M059J (cell line): ENCODE measurements at regions not wholly inside any gene's neighbourhood (a gene's known extent, or its start where the extent isn't known, plus 50 kb on each side); places are given as distances from the start of the nearest gene placed in this dataset.

ENCODE experiments used
- DNase-seq: peaks from one replicate; pipeline ENCODE4 v3.0.0-alpha.2; 2012; ENCODE audit warnings: low read depth

DNA sequence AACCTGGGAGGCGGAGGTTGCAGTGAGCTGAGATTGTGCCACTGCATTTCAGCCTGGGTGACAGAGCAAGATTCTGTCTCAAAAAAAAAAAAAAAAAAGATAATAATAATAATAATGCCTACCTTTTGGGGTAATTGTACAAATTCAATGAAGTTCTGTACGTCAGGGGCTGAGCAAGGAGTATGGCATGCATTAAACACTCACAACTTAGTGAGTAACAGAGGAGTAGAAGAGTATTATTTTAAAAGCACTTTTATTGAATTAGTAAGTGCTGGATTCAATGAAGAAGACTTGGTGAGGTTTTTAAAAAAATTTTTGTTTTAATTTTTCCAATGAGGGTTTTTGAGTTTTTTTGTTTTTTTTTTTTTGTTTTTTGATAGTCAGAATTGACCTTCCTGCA lies 783.6 kb upstream of the TBX3 start:
- DNase-seq, result no peak

GRCh38 chr12:115466076-115466475 lies 782.1 kb upstream of the TBX3 start:
- DNase-seq, result no peak

GRCh38 chr12:115464661-115465060 lies 780.7 kb upstream of the TBX3 start:
- DNase-seq, result no peak

GRCh38 chr12:115464111-115464581 lies 780.2 kb upstream of the TBX3 start:
- DNase-seq, result peak; percentile 76

DNA sequence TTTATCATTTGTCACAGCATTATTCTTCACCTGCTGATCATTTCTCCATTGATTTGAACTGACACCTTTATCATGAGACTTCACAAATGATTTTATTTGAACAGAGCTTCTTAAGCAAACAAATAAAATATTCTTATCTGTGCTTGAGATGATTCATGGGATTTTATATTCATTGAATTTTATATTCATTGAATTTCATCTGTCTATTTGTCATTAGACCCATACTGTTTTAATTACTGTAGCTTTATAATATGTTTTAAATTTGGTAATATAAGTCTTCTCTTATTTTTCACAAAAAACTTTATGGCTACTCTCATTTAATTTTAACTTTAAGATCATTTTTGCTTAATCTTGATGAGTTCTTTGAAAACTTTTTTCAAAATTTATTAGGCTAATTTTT lies 777.4 kb upstream of the TBX3 start:
- DNase-seq, result no peak

- DNase-seq, result no peak
Measured at GRCh38 chr12:115457798-115458197, 773.8 kb upstream of the TBX3 start.

DNA sequence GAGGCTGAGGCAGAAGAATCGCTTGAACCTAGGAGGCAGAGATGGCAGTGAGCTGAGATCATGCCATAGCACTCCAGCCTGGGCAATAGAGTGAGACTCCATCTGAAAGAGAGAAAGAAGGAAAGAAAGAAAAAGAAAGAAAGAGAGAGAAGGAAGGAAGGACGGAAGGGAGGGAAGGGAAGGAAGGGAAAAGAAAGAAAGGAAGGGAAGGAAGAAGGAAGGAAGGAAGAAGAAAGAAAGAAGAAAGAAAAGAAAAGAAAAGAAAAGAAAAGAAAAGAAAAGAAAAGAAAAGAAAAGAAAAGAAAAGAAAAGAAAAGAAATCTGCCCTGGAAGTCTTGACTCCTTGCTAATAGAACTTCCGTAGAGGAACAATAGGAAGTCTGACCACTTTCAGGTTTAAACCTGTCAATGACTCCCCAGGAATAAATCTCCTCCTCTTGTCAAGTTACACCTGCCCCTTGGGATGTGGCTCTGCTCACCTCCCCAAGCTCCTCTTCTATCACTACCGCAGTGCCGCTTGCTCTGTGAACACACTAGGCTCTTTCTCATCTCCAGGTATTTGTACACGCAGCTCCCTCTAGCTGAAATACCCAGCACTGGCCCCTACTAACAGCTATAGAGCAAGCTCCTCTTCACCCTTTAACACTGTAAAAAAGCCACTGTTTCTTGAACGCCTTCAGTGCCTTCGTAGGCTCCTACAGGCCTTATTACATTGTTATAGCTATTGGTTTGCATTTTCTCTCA lies 773.1 kb upstream of the TBX3 start:
- DNase-seq, result peak; percentile 25

GRCh38 chr12:115455268-115455681 lies 771.3 kb upstream of the TBX3 start:
- no peak for DNase-seq

DNA sequence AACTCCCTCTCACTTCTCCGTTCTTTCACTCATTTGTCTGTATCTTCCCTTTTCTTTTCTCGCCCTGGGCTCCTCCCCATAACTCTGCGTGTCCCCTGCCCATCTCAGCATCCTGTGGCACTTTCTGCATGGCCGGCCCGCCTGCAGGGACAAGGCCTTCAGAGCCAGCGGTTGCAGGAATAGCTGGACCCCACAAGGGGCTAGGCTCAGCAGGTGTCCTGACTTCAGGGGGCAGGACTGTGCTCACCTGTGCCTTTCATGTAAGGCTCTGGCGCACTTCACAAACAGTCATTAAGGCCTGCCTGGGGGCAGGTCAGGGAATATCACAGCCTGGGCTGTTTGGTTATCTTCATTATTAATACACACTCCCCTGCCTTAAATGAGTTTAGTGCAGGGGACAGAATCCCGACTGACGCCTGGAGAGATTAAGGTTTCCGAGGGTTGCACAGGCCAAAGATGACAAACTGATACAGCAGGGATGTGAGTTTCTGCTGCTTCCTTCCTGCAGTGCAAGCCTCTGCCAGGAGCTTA lies 768.8 kb upstream of the TBX3 start:
- no peak for DNase-seq

GRCh38 chr12:115451780-115452736 lies 768.1 kb upstream of the TBX3 start:
- no peak for DNase-seq

DNA sequence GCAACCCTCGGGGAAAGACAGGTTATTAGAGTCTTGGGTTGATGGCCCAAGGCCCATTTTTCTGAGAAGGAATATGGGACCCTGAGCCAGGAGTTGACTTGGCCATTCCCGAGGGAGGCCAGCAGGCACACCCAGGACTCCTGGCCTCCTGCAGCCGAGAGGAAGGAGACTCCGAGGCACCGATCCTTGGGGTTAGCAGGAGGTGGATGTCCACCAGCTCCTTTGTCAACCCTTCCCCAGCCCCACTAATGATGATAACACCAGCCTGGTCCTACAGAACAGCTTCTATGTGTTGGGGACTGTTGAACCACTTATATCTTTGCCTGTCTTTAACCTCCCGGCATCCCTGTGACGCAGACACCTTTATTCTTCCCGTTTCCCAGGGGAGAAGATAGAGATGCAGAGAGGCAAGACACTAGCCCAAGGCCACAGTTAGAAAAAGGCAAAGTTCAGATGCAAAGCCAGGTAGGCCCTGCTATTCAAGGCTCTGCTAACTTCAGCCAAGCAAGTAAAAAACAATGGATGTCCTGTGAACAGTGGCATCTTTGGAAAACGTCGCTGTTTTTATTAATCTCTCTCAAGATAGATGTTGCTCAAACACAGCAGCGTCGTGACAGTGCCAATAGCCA lies 767.3 kb upstream of the TBX3 start:
- DNase-seq, result no peak

DNA sequence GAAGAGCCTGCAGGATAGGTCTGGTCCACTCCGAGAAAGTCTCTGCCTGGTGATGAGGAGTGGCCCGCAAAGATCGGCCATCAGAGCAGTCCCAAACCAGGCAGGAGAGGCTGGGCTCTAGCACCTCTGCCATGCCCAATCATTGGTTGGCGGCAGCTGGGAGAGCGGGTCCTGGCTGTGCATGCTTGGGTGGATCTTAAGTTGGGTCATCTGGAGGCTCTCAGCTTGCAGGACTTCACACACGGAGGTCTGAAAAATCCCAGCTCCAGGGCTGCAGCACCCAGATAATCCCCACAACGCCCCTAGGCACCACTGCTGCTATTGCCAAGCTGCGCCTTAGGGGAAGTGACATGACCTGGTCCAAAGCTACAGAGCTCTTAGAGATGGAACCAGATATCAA lies 766.7 kb upstream of the TBX3 start:
- no peak for DNase-seq

DNA sequence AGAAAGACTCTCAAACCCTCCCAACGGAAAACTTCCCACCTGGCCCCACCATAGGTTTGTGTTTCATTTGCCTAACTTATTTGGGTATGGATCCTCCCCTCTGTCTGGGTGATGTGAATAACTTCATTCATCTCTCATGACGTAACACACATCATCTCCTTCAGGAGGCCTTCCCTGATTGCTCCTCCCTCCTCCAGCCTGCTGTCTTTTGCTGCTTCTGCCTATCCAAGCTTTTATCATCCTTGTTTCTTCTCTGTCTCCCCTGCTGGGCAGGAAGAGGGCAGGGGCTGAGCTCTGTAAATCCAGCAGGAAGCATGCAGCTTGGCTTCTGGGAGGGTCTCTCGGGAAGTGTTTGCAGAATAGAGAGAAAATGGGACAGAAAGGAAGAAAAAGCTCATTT lies 766.0 kb upstream of the TBX3 start:
- DNase-seq, result no peak

DNA sequence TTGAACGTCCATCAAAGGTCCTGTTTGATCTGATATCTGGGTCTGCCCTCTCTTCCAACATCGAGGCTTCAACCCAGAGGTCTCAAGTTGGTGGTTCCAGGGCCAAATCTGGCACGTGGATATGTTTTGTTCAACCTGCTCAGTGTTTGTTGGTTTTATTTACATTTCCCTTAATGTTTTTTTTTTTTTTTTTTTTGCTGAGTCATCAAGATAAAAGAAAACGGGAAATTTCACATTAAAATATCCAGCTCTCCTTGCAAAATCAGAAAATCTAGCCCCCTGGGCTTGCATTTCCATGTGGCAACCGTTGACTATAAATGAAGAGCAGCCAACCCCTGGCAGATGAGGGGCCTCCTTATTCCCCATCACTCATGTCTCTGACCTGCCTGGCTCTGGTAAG lies 765.6 kb upstream of the TBX3 start:
- no peak for DNase-seq

- no peak for DNase-seq
Measured at GRCh38 chr12:115444346-115444745, 760.4 kb upstream of the TBX3 start.

- DNase-seq, result no peak
Measured at GRCh38 chr12:115443351-115443938, 759.5 kb upstream of the TBX3 start.

DNA sequence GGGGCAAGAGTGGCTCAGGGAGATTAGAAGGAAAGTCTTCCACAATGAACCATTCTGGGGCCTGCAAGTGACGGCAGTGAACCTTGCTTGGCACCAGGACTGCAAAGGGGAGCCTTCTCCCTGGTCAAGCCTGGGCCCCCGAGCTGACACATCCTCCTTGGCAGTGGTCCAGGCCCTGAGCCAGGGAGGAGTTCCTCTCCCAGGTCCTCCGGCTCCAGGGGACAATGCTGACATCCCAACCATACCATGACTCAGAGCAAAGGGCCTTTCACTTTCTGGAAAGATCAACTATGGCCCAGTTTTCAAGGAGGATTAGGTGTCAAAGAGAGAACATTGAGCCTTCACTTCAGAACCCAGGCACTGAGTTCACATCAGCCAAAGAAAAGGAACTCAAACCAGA lies 756.5 kb upstream of the TBX3 start:
- DNase-seq, result peak; percentile 93

DNA sequence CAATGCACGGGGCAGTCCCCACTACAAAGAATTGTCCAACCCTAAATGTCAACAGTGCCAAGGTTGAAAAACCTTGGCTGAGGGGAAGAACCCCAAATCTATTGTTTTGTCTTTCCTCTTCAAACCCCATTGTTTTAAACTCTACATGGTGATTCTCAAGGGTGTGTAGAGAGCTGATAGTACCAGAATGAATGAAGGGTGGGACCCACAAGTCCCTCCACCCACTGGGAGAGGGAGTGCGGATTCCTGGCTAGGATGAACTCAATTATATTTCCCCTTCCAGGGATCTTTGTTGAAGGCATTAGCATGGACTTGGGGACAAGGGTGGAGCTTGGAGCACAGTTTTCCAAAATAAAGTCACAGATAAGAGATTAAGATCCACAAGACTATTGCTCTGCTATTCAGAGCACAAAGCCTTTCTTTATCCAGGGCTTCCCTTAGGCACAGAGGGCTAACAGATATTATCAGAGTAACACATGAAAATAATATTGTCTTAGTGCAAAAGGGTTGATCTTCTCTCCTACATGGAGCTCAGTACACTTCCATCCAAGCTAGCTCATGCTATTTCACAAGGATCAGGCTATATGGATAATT lies 755.1 kb upstream of the TBX3 start:
- DNase-seq, result no peak

DNA sequence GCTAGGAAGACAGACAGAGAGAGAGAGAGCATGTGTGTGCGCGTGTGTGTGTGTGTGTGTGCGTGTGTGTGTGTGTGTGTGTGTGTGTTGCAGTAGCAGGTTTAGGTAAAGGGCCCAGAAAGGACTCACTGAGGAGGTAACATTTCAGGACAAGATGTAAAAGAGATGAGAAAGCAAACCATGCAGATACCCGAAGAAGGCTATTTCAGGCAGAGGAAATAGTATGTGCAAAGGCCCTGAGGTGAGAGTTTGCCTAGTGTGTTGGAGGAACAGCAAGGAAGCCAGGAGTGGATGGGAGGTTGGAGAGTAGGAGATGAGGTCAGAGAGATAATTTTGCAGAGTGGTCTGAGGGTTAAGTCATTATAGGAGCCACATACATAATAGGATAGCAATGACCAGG lies 754.3 kb upstream of the TBX3 start:
- DNase-seq, result no peak

GRCh38 chr12:115437061-115437567 lies 753.1 kb upstream of the TBX3 start:
- DNase-seq, result peak; percentile 12

- no peak for DNase-seq
Measured at GRCh38 chr12:115433014-115433634, 749.1 kb upstream of the TBX3 start.
